Prostate gland (tissue), 2 donors: ENCODE measurements at regions not wholly inside any gene's neighbourhood (a gene's known extent, or its start where the extent isn't known, plus 50 kb on each side); places are given as distances from the start of the nearest gene placed in this dataset.

Experiments
- DNase-seq: peaks from one replicate; pipeline ENCODE4 v3.0.0-alpha.2; 2019; ENCODE audit warnings: low spot score
- H3K27ac ChIP-seq, 2 donors: fragments of 200-600 bp; sonication (generic); 2 replicates each; pipeline ENCODE4 v1.5.1; 2017 to 2019
- H3K27me3 ChIP-seq: fragments of 200-600 bp; sonication (generic); replicated peaks from 2 replicates; pipeline ENCODE4 v1.5.1; 2019; ENCODE audit not compliant: insufficient read depth
- H3K36me3 ChIP-seq, 2 donors: fragments of 200-600 bp; sonication (generic); 1 replicate in 1 of 2; 2 replicates in 1 of 2; pipeline versions ENCODE4 v1.5.1 to v1.8.1; 2017 to 2019
- H3K4me1 ChIP-seq: fragments of 200-600 bp; sonication (generic); replicated peaks from 2 replicates; pipeline ENCODE4 v1.5.1; 2019
- H3K4me3 ChIP-seq, 2 donors: fragments of 200-600 bp; sonication (generic); 2 replicates each; pipeline ENCODE4 v1.5.1; 2017 to 2019
- H3K9me3 ChIP-seq: fragments of 200-600 bp; sonication (generic); 2 replicates; pipeline ENCODE4 v1.5.1; 2017
- CTCF ChIP-seq, 4 experiments: fragments of 200-600 bp in 2 of 4; fragments of 450-650 bp in 2 of 4; sonication (generic) in 2 of 4; IDR thresholded peaks; 1 replicate in 3 of 4; 2 replicates in 1 of 4; pipeline ENCODE4 v1.5.1; 2016 to 2019; ENCODE audit warnings: antibody characterized with exemption in 4 of 4, mild to moderate bottlenecking in 2 of 4, moderate library complexity in 2 of 4
- POLR2A ChIP-seq: fragments of 450-650 bp; IDR thresholded peaks from one replicate; pipeline ENCODE4 v1.6.1; 2016; ENCODE audit warnings: antibody characterized with exemption, mild to moderate bottlenecking
- POLR2AphosphoS5 ChIP-seq: sonication (generic); formaldehyde crosslinking; IDR thresholded peaks from one replicate; pipeline ENCODE4 v1.6.1; 2017; ENCODE audit warnings: antibody characterized with exemption
- whole genome bisulfite sequencing: methylation state at CpG from one replicate; pipeline ENCODE4 v1.1.5; 2018; 5-methylcytosine and 5-hydroxymethylcytosine counted together
- intact Hi-C: fragments of 100-400 bp; cut with DNase I; formaldehyde crosslinking; loops from one replicate; pipeline ENCODE4 v1.14.2; 2022

- TF ChIP-seq POLR2A (no peak), POLR2AphosphoS5 (no peak), CTCF (IDR thresholded peaks at IDR 0.05) (no peak)
- intact Hi-C loops: no loop called here
- H3K4me1 ChIP-seq: no peaks in the 10 kb centered on the region
- H3K36me3 ChIP-seq: no peaks in the 10 kb centered on the region
- H3K27ac ChIP-seq: no peak overlapping the region
- DNase-seq: no peak
- WGBS: 95% methylated on average over 2 of the region's 2 CpGs
- H3K4me3 ChIP-seq: no peak overlapping the region
- H3K9me3 ChIP-seq: no peaks in the 10 kb centered on the region
- H3K27me3 ChIP-seq: peaks cover 2% of the 10 kb centered on the region
These were observed 426.6 kb upstream of the CDH11 start for GRCh38 chr16:65548470-65548869.

- Histone ChIP-seq H3K27me3 (peaks cover 2% of the 10 kb centered on the region), H3K27ac (no peak overlapping the region), H3K36me3 (no peaks in the 10 kb centered on the region), H3K9me3 (no peaks in the 10 kb centered on the region), H3K4me3 (no peak overlapping the region), H3K4me1 (no peaks in the 10 kb centered on the region)
- WGBS: 37% methylated on average over 7 of the region's 7 CpGs
- no peak for TF ChIP-seq POLR2AphosphoS5
- no peak for DNase-seq
- intact Hi-C loops: no loop called here
These were observed 426.0 kb upstream of the CDH11 start for GRCh38 chr16:65547772-65548446.

GRCh38 chr16:65546353-65546791 lies 424.5 kb upstream of the CDH11 start:
- no peaks in the 10 kb centered on the region for H3K4me1 ChIP-seq
- H3K36me3 ChIP-seq: no peaks in the 10 kb centered on the region
- no peak overlapping the region for H3K27ac ChIP-seq
- 26% methylated on average over 3 of the region's 3 CpGs for WGBS
- no peak for TF ChIP-seq CTCF (IDR thresholded peaks at IDR 0.05)
- TF ChIP-seq POLR2A: no peak
- H3K4me3 ChIP-seq: no peak overlapping the region
- no peak for DNase-seq
- intact Hi-C loops: no loop called here
- peaks cover 2% of the 10 kb centered on the region for H3K27me3 ChIP-seq
- H3K9me3 ChIP-seq: no peaks in the 10 kb centered on the region

- TF ChIP-seq POLR2AphosphoS5 (no peak), CTCF (IDR thresholded peaks at IDR 0.05) (no peak), POLR2A (no peak)
- 66% methylated on average over 2 of the region's 2 CpGs for WGBS
- Histone ChIP-seq H3K9me3 (no peaks in the 10 kb centered on the region), H3K27me3 (peaks cover 2% of the 10 kb centered on the region), H3K36me3 (no peaks in the 10 kb centered on the region), H3K27ac (no peak overlapping the region), H3K4me1 (no peaks in the 10 kb centered on the region), H3K4me3 (no peak overlapping the region)
- no peak for DNase-seq
- intact Hi-C loops: no loop called here
These were observed 423.6 kb upstream of the CDH11 start for GRCh38 chr16:65545413-65545956.

GRCh38 chr16:65543781-65544740 lies 422.2 kb upstream of the CDH11 start:
- DNase-seq: no peak
- no peak overlapping the region for H3K27ac ChIP-seq
- WGBS: 80% methylated on average over 5 of the region's 5 CpGs
- no peak overlapping the region for H3K4me3 ChIP-seq
- no peaks in the 10 kb centered on the region for H3K9me3 ChIP-seq
- peaks cover 2% of the 10 kb centered on the region for H3K27me3 ChIP-seq
- no peaks in the 10 kb centered on the region for H3K4me1 ChIP-seq
- no peaks in the 10 kb centered on the region for H3K36me3 ChIP-seq
- intact Hi-C loops: no loop called here
- TF ChIP-seq CTCF (IDR thresholded peaks at IDR 0.05): no peak
- TF ChIP-seq POLR2A: no peak
